IMR-90 (cell line): ENCODE measurements at regions not wholly inside any gene's neighbourhood (a gene's known extent, or its start where the extent isn't known, plus 50 kb on each side); places are given as distances from the start of the nearest gene placed in this dataset.

Source experiments
- ATAC-seq: fragments of 200-7000 bp; cut with Tn5 transposase; 2 replicates; pipeline ENCODE4 v1.9.1; 2020; ENCODE audit warnings: low read depth, mild to moderate bottlenecking, moderate library complexity
- BruUV-seq: library from RNA; stranded (reverse); fragments of 400-500 nt; replicated peaks from 2 replicates; lab custom pipeline; 2021; lab: Mats Ljungman, UMichigan
- CTCF ChIA-PET: fragments of 300-600 bp; formaldehyde crosslinking; extraction: SDS; loops from one replicate; lab custom pipeline; 2021; ENCODE audit warnings: antibody characterized with exemption; lab: Yijun Ruan, JAX
- POLR2A ChIA-PET: fragments of 300-600 bp; sonication (Branson Sonifier 250); formaldehyde crosslinking; loops from one replicate; lab custom pipeline; 2022; ENCODE audit warnings: antibody characterized with exemption; ENCODE audit not compliant: unreplicated experiment; lab: Charles Lee
- DNase-seq: peaks from one replicate; pipeline ENCODE4 v3.0.0; 2013
- H2AFZ ChIP-seq: replicated peaks from 2 replicates; pipeline ENCODE3; 2013; ENCODE audit warnings: low read length, mild to moderate bottlenecking; ENCODE audit not compliant: poor library complexity
- H2AK5ac ChIP-seq: 2 replicates; pipeline ENCODE4 v1.6.1; 2013; ENCODE audit warnings: low read depth, low read length, inconsistent platforms
- H2AK9ac ChIP-seq: replicated peaks from 2 replicates; pipeline ENCODE3; 2013; ENCODE audit warnings: mild to moderate bottlenecking, low read depth, low read length, moderate library complexity; ENCODE audit not compliant: poor library complexity
- H2BK120ac ChIP-seq: 2 replicates; pipeline ENCODE4 v1.6.1; 2013; ENCODE audit warnings: low read depth, low read length, inconsistent platforms
- H2BK15ac ChIP-seq: 3 replicates; pipeline ENCODE4 v1.6.1; 2013; ENCODE audit warnings: low read depth, low read length, inconsistent platforms
- H2BK20ac ChIP-seq: 2 replicates; pipeline ENCODE4 v1.6.1; 2013; ENCODE audit warnings: low read depth, mild to moderate bottlenecking, inconsistent platforms, low read length, moderate library complexity
- H2BK5ac ChIP-seq: 2 replicates; pipeline ENCODE4 v1.6.1; 2013; ENCODE audit warnings: mild to moderate bottlenecking, low read depth, low read length, inconsistent platforms; ENCODE audit not compliant: poor library complexity, severe bottlenecking
- H3K14ac ChIP-seq: replicated peaks from 2 replicates; pipeline ENCODE4 v1.6.1; 2013; ENCODE audit warnings: low read depth, low read length, inconsistent platforms
- H3K18ac ChIP-seq: 2 replicates; pipeline ENCODE4 v1.6.1; 2013; ENCODE audit warnings: low read depth, low read length, control low read depth
- H3K23ac ChIP-seq: 2 replicates; pipeline ENCODE4 v1.6.1; 2013; ENCODE audit warnings: low read depth, low read length, inconsistent platforms
- H3K27ac ChIP-seq: 2 replicates; pipeline ENCODE4 v1.5.1; 2013; ENCODE audit warnings: mild to moderate bottlenecking, control low read depth, low read length; ENCODE audit not compliant: insufficient read depth
- H3K27me3 ChIP-seq: 2 replicates; pipeline ENCODE4 v1.6.1; 2013; ENCODE audit warnings: low read length; ENCODE audit not compliant: control insufficient read depth, insufficient read depth
- H3K36me3 ChIP-seq: 2 replicates; pipeline ENCODE4 v1.6.1; 2013; ENCODE audit warnings: low read length, mixed read lengths; ENCODE audit not compliant: control insufficient read depth, insufficient read depth
- H3K4ac ChIP-seq: 2 replicates; pipeline ENCODE4 v1.6.1; 2013; ENCODE audit warnings: low read depth, low read length, inconsistent platforms
- H3K4me1 ChIP-seq: 2 replicates; pipeline ENCODE4 v1.6.1; 2013; ENCODE audit warnings: low read length, mixed read lengths; ENCODE audit not compliant: control insufficient read depth, insufficient read depth
- H3K4me2 ChIP-seq: 2 replicates; pipeline ENCODE4 v1.6.1; 2013; ENCODE audit warnings: low read depth, mild to moderate bottlenecking, control low read depth, low read length, moderate library complexity
- H3K4me3 ChIP-seq: 2 replicates; pipeline ENCODE4 v1.5.1; 2013; ENCODE audit warnings: low read depth, mild to moderate bottlenecking, control low read depth, low read length, moderate library complexity; ENCODE audit not compliant: insufficient read depth
- H3K56ac ChIP-seq: 2 replicates; pipeline ENCODE4 v1.6.1; 2013; ENCODE audit warnings: low read length, inconsistent platforms; ENCODE audit not compliant: insufficient read depth; ENCODE audit errors: extremely low read depth
- H3K79me1 ChIP-seq, 2 experiments: 2 replicates each; pipeline ENCODE4 v1.6.1; 2013; ENCODE audit warnings: low read length in 2 of 2, inconsistent platforms in 1 of 2, low read depth in 1 of 2
- H3K9ac ChIP-seq: 2 replicates; pipeline ENCODE4 v1.6.1; 2013; ENCODE audit warnings: low read depth, low read length, control low read depth
- H3K9me1 ChIP-seq: 2 replicates; pipeline ENCODE4 v1.6.1; 2013; ENCODE audit warnings: low read length, inconsistent platforms; ENCODE audit not compliant: insufficient read depth
- H3K9me3 ChIP-seq: 2 replicates; pipeline ENCODE4 v1.6.1; 2013; ENCODE audit warnings: low read length; ENCODE audit not compliant: control insufficient read depth, insufficient read depth
- H4K20me1 ChIP-seq: 2 replicates; pipeline ENCODE4 v1.6.1; 2013; ENCODE audit warnings: low read length, inconsistent platforms; ENCODE audit not compliant: insufficient read depth
- H4K5ac ChIP-seq: 2 replicates; pipeline ENCODE4 v1.6.1; 2013; ENCODE audit warnings: mild to moderate bottlenecking, low read depth, low read length, control low read depth
- H4K8ac ChIP-seq, 2 experiments: 2 replicates each; pipeline ENCODE4 v1.6.1; 2013; ENCODE audit warnings: low read depth in 2 of 2, low read length in 2 of 2, control low read depth in 1 of 2, inconsistent platforms in 1 of 2
- H4K91ac ChIP-seq: 2 replicates; pipeline ENCODE4 v1.6.1; 2013; ENCODE audit warnings: low read depth, low read length, inconsistent platforms; ENCODE audit not compliant: insufficient read depth
- BHLHE40 ChIP-seq: fragments of 150-350 bp; IDR thresholded peaks from 2 replicates; pipeline ENCODE4 v1.6.1; 2016; ENCODE audit warnings: mild to moderate bottlenecking, low read depth, low read length
- CEBPB ChIP-seq: IDR thresholded peaks from 2 replicates; pipeline ENCODE4 v1.6.1; 2012; ENCODE audit warnings: low read depth, low read length, improper control_type of control experiment
- CTCF ChIP-seq: conservative IDR thresholded peaks from 2 replicates; pipeline ENCODE4 v1.5.1; 2012; ENCODE audit warnings: mild to moderate bottlenecking, low read depth, low read length, improper control_type of control experiment
- FOS ChIP-seq: fragments of 150-350 bp; IDR thresholded peaks from 2 replicates; pipeline ENCODE4 v1.6.1; 2016; ENCODE audit warnings: low read depth, low read length
- MAFK ChIP-seq: IDR thresholded peaks from 2 replicates; pipeline ENCODE4 v1.6.1; 2012; ENCODE audit warnings: low read depth, low read length, improper control_type of control experiment
- MAZ ChIP-seq: IDR thresholded peaks from 2 replicates; pipeline ENCODE4 v1.6.1; 2012; ENCODE audit warnings: low read depth, mild to moderate bottlenecking, low read length, improper control_type of control experiment, moderate library complexity, borderline replicate concordance
- MXI1 ChIP-seq: IDR thresholded peaks from 2 replicates; pipeline ENCODE4 v1.6.1; 2012; ENCODE audit warnings: low read depth, mild to moderate bottlenecking, low read length, moderate library complexity, borderline replicate concordance
- NFE2L2 ChIP-seq: fragments of 150-350 bp; IDR thresholded peaks from 2 replicates; pipeline ENCODE4 v1.6.1; 2016; ENCODE audit warnings: low read depth, mild to moderate bottlenecking, low read length
- POLR2A ChIP-seq: IDR thresholded peaks from 2 replicates; pipeline ENCODE4 v1.6.1; 2012; ENCODE audit warnings: mild to moderate bottlenecking, low read depth, low read length
- RAD21 ChIP-seq: IDR thresholded peaks from 2 replicates; pipeline ENCODE4 v1.6.1; 2012; ENCODE audit warnings: low read length, improper control_type of control experiment
- RCOR1 ChIP-seq: IDR thresholded peaks from 2 replicates; pipeline ENCODE4 v1.6.1; 2012; ENCODE audit warnings: mild to moderate bottlenecking, low read length, improper control_type of control experiment; ENCODE audit not compliant: insufficient replicate concordance
- RFX5 ChIP-seq: IDR thresholded peaks from 2 replicates; pipeline ENCODE4 v1.8.0; 2012; ENCODE audit warnings: low read depth, mild to moderate bottlenecking, low read length, moderate library complexity
- SMC3 ChIP-seq: fragments of 150-350 bp; IDR thresholded peaks from 2 replicates; pipeline ENCODE4 v1.6.1; 2016; ENCODE audit warnings: low read depth, mild to moderate bottlenecking, antibody characterized with exemption, low read length, moderate library complexity
- USF2 ChIP-seq: fragments of 150-350 bp; IDR thresholded peaks from 2 replicates; pipeline ENCODE4 v1.6.1; 2017; ENCODE audit warnings: mild to moderate bottlenecking, antibody characterized with exemption, low read length, low read depth
- WGBS, 2 experiments: methylation state at CpG; one replicate each; pipeline versions ENCODE4 v1.1.5 to v1.1.7; 2013; ENCODE audit warnings: missing lambda C conversion rate in 2 of 2; ENCODE audit not compliant: insufficient read length in 1 of 2; ENCODE audit errors: extremely low coverage in 2 of 2; 5-methylcytosine and 5-hydroxymethylcytosine counted together
- dilution Hi-C: fragments of 300-500 bp; cut with HindIII; formaldehyde crosslinking; loops from one replicate; pipeline ENCODE4 v1.14.3; 2018; ENCODE audit warnings: low sequenced_read_pairs; ENCODE audit not compliant: unreplicated experiment
- in situ Hi-C: fragments of 300-500 bp; cut with MboI; formaldehyde crosslinking; loops from 3 replicates; pipeline ENCODE4 v1.14.3; 2019; ENCODE audit warnings: low sequenced_read_pairs, inconsistent platforms, mixed read lengths
- intact Hi-C: fragments of 100-400 bp; cut with micrococcal nuclease; formaldehyde crosslinking; loops from 2 replicates; pipeline ENCODE4 v1.10.0; 2022

DNA sequence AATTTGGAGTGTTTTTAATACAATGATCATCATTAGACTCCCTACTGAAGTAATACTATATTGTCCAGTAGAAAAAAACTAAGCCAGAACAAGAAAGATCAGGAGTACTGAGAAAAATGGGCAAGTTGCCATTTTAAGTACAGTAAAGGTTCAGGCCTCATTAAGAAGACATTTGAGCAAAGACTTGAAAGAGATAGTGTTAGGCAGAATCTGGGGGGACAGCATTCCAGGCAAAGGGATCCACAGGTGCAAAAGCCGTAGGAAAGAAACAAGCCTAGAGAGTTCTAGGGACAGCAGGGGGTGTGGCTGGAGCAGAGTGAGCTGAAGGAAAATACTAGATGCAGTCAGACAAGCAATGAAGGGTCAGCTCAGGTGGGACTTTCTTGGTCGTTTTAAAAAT, 58.1 kb upstream of the INTU start:
- Histone ChIP-seq H3K9me1 (no peaks in the 10 kb centered on the region), H3K14ac (no peak overlapping the region), H4K8ac (no peak overlapping the region), H3K23ac (no peak overlapping the region), H3K36me3 (no peaks in the 10 kb centered on the region), H3K27me3 (no peaks in the 10 kb centered on the region; the same call in 1 of the 2 replicates), H3K4me1 (no peaks in the 10 kb centered on the region), H3K9ac (no peak overlapping the region), H2BK5ac (no peak overlapping the region), H2BK120ac (no peak overlapping the region), H3K27ac (no peak overlapping the region), H2BK20ac (no peak overlapping the region), H3K79me1 (no peaks in the 10 kb centered on the region), H2AFZ (no peak overlapping the region), H2BK15ac (no peak overlapping the region), H3K18ac (no peak overlapping the region), H3K4me2 (no peak overlapping the region), H3K4me3 (no peak overlapping the region), H4K20me1 (no peaks in the 10 kb centered on the region), H2AK9ac (no peak overlapping the region), H3K56ac (no peak overlapping the region), H4K5ac (no peak overlapping the region), H4K91ac (no peak overlapping the region), H3K9me3 (no peaks in the 10 kb centered on the region), H2AK5ac (no peak overlapping the region), H3K4ac (no peak overlapping the region)
- CTCF ChIA-PET, result interaction anchor here (1.5 kb wide), 1 partner anchor 12 kb away, joined by 4 read pairs; no protein-coding TSS in a partner anchor
- ATAC-seq (no peak), DNase-seq (no peak)
- no TSS peak for BruUV-seq
- POLR2A ChIA-PET, result no interaction called here
- dilution Hi-C loops, result no loop called here
- intact Hi-C loops, result no loop called here
- WGBS, 2 experiments, result 89% methylated on average over 1 of the region's 2 CpGs; no CpG with 5 or more reads in 1 of the 2 experiments
- in situ Hi-C loops, result no loop called here
- TF ChIP-seq MAFK (no peak), SMC3 (no peak), CEBPB (no peak), CTCF (no peak), RFX5 (no peak), BHLHE40 (no peak), NFE2L2 (no peak), MAZ (no peak), RAD21 (no peak), MXI1 (no peak), USF2 (no peak), POLR2A (no peak), FOS (no peak), RCOR1 (no peak)
